ENCODE measurements at regions not wholly inside any gene's neighbourhood (a gene's known extent, or its start where the extent isn't known, plus 50 kb on each side); places are given as distances from the start of the nearest gene placed in this dataset.
A peak's percentile ranks its signal among the peaks of the same experiment; 100 is the strongest.

GRCh38 chr6:112938650-112939049, 591.5 kb downstream of the RFPL4B start:
- H3K9ac ChIP-seq (ENCODE audit: low read length): no peak overlapping the region
- no peak overlapping the region for H2AFZ ChIP-seq (ENCODE audit: low read depth, low read length)
- Mint-ChIP-seq H3K4me3 (ENCODE audit: unreplicated experiment) (no peak overlapping the region), H3K27me3 (ENCODE audit: low read depth, unreplicated experiment) (no peaks in the 10 kb centered on the region), H3K9me3 (ENCODE audit: unreplicated experiment) (no peaks in the 10 kb centered on the region), H3K4me1 (ENCODE audit: low read depth, unreplicated experiment) (no peaks in the 10 kb centered on the region), H3K36me3 (ENCODE audit: low read depth, unreplicated experiment) (no peaks in the 10 kb centered on the region), H3K27ac (ENCODE audit: unreplicated experiment) (no peak overlapping the region)
- H3K4me1 ChIP-seq (ENCODE audit: insufficient read depth, low read length): peaks cover 3% of the 10 kb centered on the region
- DNase-seq (ENCODE audit: low read depth): peak; percentile 32
- H3K27me3 ChIP-seq (ENCODE audit: insufficient read depth, low read length): no peaks in the 10 kb centered on the region
- no peaks in the 10 kb centered on the region for H3K36me3 ChIP-seq (ENCODE audit: insufficient read depth, low read length)
- H3K4me3 ChIP-seq (ENCODE audit: insufficient read depth, low read depth, low read length): no peak overlapping the region
- no peaks in the 10 kb centered on the region for H4K20me1 ChIP-seq (ENCODE audit: insufficient read depth, low read length)
- no peak overlapping the region for H3K27ac ChIP-seq (ENCODE audit: low read depth, low read length)
- no peak for FAIRE-seq
- H3K79me2 ChIP-seq (ENCODE audit: insufficient read depth, low read length): no peaks in the 10 kb centered on the region
- TF ChIP-seq CTCF (IDR thresholded peaks at IDR 0.05; ENCODE audit: insufficient read depth, low read depth, low read length): no peak
- no peak for TF ChIP-seq EZH2 (IDR thresholded peaks at IDR 0.05; ENCODE audit: insufficient read depth, low read length)
- H3K9me3 ChIP-seq (ENCODE audit: insufficient read depth, low read depth, low read length): no peaks in the 10 kb centered on the region
- no peak overlapping the region for H3K4me2 ChIP-seq (ENCODE audit: low read length)

- H3K9me3 Mint-ChIP-seq (ENCODE audit: unreplicated experiment): no peaks in the 10 kb centered on the region
- Histone ChIP-seq H3K9ac (ENCODE audit: low read length) (no peak overlapping the region), H3K79me2 (ENCODE audit: insufficient read depth, low read length) (no peaks in the 10 kb centered on the region), H3K27me3 (ENCODE audit: insufficient read depth, low read length) (no peaks in the 10 kb centered on the region), H3K4me2 (ENCODE audit: low read length) (no peak overlapping the region), H3K4me1 (ENCODE audit: insufficient read depth, low read length) (peaks cover 3% of the 10 kb centered on the region), H4K20me1 (ENCODE audit: insufficient read depth, low read length) (no peaks in the 10 kb centered on the region), H3K4me3 (ENCODE audit: insufficient read depth, low read depth, low read length) (no peak overlapping the region), H3K9me3 (ENCODE audit: insufficient read depth, low read depth, low read length) (no peaks in the 10 kb centered on the region), H2AFZ (ENCODE audit: low read depth, low read length) (no peak overlapping the region), H3K27ac (ENCODE audit: low read depth, low read length) (no peak overlapping the region), H3K36me3 (ENCODE audit: insufficient read depth, low read length) (no peaks in the 10 kb centered on the region)
- no peaks in the 10 kb centered on the region for H3K27me3 Mint-ChIP-seq (ENCODE audit: low read depth, unreplicated experiment)
- DNase-seq (ENCODE audit: low read depth): peak; percentile 59
- H3K27ac Mint-ChIP-seq (ENCODE audit: unreplicated experiment): no peak overlapping the region
- H3K36me3 Mint-ChIP-seq (ENCODE audit: low read depth, unreplicated experiment): no peaks in the 10 kb centered on the region
- no peak overlapping the region for H3K4me3 Mint-ChIP-seq (ENCODE audit: unreplicated experiment)
- TF ChIP-seq EZH2 (IDR thresholded peaks at IDR 0.05; ENCODE audit: insufficient read depth, low read length) (no peak), CTCF (IDR thresholded peaks at IDR 0.05; ENCODE audit: insufficient read depth, low read depth, low read length) (no peak)
- H3K4me1 Mint-ChIP-seq (ENCODE audit: low read depth, unreplicated experiment): no peaks in the 10 kb centered on the region
- no peak for FAIRE-seq
Measured at GRCh38 chr6:112939563-112939962, 592.4 kb downstream of the RFPL4B start.

DNA sequence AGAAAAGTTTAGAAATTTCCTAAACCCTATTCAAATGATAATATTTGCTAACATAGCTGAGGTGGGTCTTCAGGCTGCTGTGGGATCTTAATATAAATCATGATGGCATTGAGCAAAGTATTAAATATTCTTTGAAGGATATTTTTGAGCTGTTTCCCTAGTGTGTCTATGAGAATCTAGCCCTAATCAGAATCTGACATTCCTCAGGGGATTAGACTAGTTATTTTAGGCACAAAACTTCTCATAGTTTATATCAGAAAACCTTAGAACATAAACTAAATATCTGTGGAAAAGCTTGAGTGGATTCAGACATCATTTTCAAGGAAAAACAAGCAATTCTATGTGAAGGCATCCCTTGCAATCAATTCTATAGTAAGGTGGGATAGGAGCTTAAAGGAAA, 594.5 kb downstream of the RFPL4B start:
- Mint-ChIP-seq H3K27ac (ENCODE audit: unreplicated experiment) (no peak overlapping the region), H3K4me1 (ENCODE audit: low read depth, unreplicated experiment) (peaks cover 3% of the 10 kb centered on the region), H3K4me3 (ENCODE audit: unreplicated experiment) (no peak overlapping the region), H3K36me3 (ENCODE audit: low read depth, unreplicated experiment) (no peaks in the 10 kb centered on the region), H3K9me3 (ENCODE audit: unreplicated experiment) (peaks cover 4% of the 10 kb centered on the region), H3K27me3 (ENCODE audit: low read depth, unreplicated experiment) (no peaks in the 10 kb centered on the region)
- FAIRE-seq (no peak), DNase-seq (ENCODE audit: low read depth) (no peak)
- Histone ChIP-seq H3K9ac (ENCODE audit: low read length) (no peak overlapping the region), H3K27ac (ENCODE audit: low read depth, low read length) (no peak overlapping the region), H3K27me3 (ENCODE audit: insufficient read depth, low read length) (no peaks in the 10 kb centered on the region), H3K4me3 (ENCODE audit: insufficient read depth, low read depth, low read length) (no peak overlapping the region), H2AFZ (ENCODE audit: low read depth, low read length) (no peak overlapping the region), H3K4me1 (ENCODE audit: insufficient read depth, low read length) (no peaks in the 10 kb centered on the region), H3K9me3 (ENCODE audit: insufficient read depth, low read depth, low read length) (no peaks in the 10 kb centered on the region), H3K79me2 (ENCODE audit: insufficient read depth, low read length) (no peaks in the 10 kb centered on the region), H3K36me3 (ENCODE audit: insufficient read depth, low read length) (no peaks in the 10 kb centered on the region), H3K4me2 (ENCODE audit: low read length) (no peak overlapping the region), H4K20me1 (ENCODE audit: insufficient read depth, low read length) (no peaks in the 10 kb centered on the region)
- TF ChIP-seq EZH2 (IDR thresholded peaks at IDR 0.05; ENCODE audit: insufficient read depth, low read length): no peak
- no peak for TF ChIP-seq CTCF (IDR thresholded peaks at IDR 0.05; ENCODE audit: insufficient read depth, low read depth, low read length)
